ENCODE measurements at regions not wholly inside any gene's neighbourhood (a gene's known extent, or its start where the extent isn't known, plus 50 kb on each side); places are given as distances from the start of the nearest gene placed in this dataset.

DNA sequence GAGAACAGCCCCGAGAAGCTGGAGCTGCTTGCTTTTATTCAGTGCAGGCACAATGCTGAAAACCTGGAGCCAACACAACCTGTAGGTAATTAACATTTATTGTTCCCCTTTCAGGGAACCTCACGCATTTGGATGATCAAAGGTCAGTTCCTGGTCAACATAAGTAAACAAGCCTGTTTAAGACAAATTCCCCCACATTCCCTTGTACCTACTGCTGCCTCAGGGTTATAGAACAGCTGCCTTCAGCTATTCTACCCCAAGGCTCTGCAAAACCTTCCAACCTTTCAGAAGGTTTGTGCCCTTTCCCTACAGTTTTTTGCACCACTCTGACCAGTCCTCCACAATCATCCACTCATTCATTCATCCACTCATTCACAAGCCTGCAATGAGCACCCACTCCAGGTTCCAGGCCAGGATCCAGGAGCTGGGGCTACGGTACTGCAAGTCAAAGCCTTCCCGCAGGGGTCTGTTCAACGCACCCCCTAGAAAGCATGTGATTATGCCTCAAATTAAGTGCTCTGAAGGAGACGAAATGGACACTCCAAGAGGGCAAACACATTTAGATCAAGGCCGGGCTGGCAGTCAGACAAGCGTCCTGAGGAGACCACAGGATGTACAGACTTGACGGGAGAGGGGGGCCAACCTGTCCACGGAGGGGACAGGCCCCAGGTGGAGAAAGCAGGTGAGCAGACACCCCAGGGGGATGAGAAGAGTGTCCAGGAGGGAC lies 683.9 kb downstream of the MATN1 start:
- H3K27me3 ChIP-seq, result no peaks in the 10 kb centered on the region
- H3K4me1 ChIP-seq (ENCODE audit: control insufficient read depth in 1 of 2, insufficient read depth in 1 of 2, low read depth in 1 of 2, low read length in 1 of 2), result no peaks in the 10 kb centered on the region
- H3K27ac ChIP-seq, result no peak overlapping the region
- TF ChIP-seq, protein P1, sequence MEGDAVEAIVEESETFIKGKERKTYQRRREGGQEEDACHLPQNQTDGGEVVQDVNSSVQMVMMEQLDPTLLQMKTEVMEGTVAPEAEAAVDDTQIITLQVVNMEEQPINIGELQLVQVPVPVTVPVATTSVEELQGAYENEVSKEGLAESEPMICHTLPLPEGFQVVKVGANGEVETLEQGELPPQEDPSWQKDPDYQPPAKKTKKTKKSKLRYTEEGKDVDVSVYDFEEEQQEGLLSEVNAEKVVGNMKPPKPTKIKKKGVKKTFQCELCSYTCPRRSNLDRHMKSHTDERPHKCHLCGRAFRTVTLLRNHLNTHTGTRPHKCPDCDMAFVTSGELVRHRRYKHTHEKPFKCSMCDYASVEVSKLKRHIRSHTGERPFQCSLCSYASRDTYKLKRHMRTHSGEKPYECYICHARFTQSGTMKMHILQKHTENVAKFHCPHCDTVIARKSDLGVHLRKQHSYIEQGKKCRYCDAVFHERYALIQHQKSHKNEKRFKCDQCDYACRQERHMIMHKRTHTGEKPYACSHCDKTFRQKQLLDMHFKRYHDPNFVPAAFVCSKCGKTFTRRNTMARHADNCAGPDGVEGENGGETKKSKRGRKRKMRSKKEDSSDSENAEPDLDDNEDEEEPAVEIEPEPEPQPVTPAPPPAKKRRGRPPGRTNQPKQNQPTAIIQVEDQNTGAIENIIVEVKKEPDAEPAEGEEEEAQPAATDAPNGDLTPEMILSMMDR (IDR thresholded peaks at IDR 0.05), result no peak
- H3K36me3 ChIP-seq, result no peaks in the 10 kb centered on the region
- H3K9me3 ChIP-seq, result no peaks in the 10 kb centered on the region
- no peak overlapping the region for H3K4me3 ChIP-seq (ENCODE audit: low read depth in 1 of 2, low read length in 1 of 2)

DNA sequence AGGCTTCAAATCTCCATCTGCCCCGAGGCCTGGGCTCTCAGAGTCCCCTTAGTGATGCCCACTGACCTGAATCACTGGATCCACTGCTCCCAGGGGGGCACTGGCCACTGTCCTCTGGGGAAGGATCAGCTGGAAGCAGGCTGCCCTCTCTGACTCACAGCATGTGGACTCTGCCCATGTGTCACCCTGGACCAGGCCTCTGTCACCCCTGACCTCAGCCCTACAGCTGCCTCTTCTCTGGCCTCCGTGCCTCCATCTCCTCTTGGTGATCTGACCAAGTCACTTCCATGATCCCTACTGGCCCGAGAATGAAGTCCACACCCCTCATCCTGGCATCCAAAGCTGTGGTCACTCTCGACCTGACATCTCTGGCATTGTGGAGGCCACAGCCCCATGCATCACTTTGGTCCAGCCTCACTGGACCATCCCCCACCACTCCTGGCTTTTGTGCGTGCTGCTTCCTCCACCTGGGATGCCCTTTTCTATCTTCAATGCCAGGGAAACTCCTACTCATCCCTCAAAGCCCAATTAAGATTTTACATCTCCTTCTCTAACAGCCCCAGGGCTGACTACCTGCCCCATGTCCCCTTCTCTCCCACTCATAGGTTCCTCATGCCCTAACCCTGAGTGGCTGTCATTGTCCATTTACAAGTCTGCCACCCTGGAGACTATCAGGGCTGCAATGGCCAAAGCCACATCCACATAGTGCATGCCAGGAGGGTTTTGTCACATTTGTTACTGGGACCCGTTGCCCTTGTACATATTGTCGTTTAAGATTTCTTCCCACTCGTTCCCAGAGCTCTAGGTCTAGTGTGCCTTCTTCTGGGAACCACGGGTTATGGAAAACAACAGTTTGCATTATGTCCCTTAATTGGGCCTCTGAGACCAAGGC lies 685.0 kb downstream of the MATN1 start:
- no peak overlapping the region for H3K27ac ChIP-seq
- TF ChIP-seq, protein P1 (IDR thresholded peaks at IDR 0.05), result no peak
- H3K9me3 ChIP-seq, result no peaks in the 10 kb centered on the region
- H3K4me3 ChIP-seq (ENCODE audit: low read depth in 1 of 2, low read length in 1 of 2), result no peak overlapping the region
- no peaks in the 10 kb centered on the region for H3K36me3 ChIP-seq
- H3K4me1 ChIP-seq (ENCODE audit: control insufficient read depth in 1 of 2, insufficient read depth in 1 of 2, low read depth in 1 of 2, low read length in 1 of 2), result no peaks in the 10 kb centered on the region
- no peaks in the 10 kb centered on the region for H3K27me3 ChIP-seq

- no peaks in the 10 kb centered on the region for H3K27me3 ChIP-seq
- H3K9me3 ChIP-seq, result no peaks in the 10 kb centered on the region
- H3K27ac ChIP-seq, result no peak overlapping the region
- H3K4me3 ChIP-seq (ENCODE audit: low read depth in 1 of 2, low read length in 1 of 2), result no peak overlapping the region
- no peaks in the 10 kb centered on the region for H3K36me3 ChIP-seq
- TF ChIP-seq, protein P1 (IDR thresholded peaks at IDR 0.05), result no peak
- no peaks in the 10 kb centered on the region for H3K4me1 ChIP-seq (ENCODE audit: control insufficient read depth in 1 of 2, insufficient read depth in 1 of 2, low read depth in 1 of 2, low read length in 1 of 2)
Observed at GRCh38 chr1:30037251-30038118, 685.9 kb downstream of the MATN1 start.

- TF ChIP-seq, protein P1 (IDR thresholded peaks at IDR 0.05), result no peak
- H3K9me3 ChIP-seq, result no peaks in the 10 kb centered on the region
- no peak overlapping the region for H3K4me3 ChIP-seq (ENCODE audit: low read depth in 1 of 2, low read length in 1 of 2)
- no peaks in the 10 kb centered on the region for H3K36me3 ChIP-seq
- H3K4me1 ChIP-seq (ENCODE audit: control insufficient read depth in 1 of 2, insufficient read depth in 1 of 2, low read depth in 1 of 2, low read length in 1 of 2), result no peaks in the 10 kb centered on the region
- H3K27ac ChIP-seq, result no peak overlapping the region
- H3K27me3 ChIP-seq, result no peaks in the 10 kb centered on the region
Observed at GRCh38 chr1:30036666-30037065, 686.7 kb downstream of the MATN1 start.

DNA sequence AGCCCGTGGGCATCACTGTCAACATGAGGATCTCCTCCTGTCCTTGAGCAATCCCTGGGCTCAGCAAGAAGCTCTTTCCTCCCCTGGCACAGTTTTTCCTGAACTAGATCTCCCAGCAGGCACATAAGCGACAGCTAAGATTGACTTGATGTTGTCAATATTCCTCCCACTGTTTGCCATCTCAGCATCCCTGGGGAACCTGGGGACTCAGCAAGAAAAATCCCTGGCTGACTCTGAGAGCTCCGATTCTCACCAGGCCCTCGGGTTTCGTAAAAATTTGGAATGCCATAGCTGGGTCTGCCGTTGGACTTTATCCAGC lies 687.2 kb downstream of the MATN1 start:
- Histone ChIP-seq H3K27ac (no peak overlapping the region), H3K9me3 (no peaks in the 10 kb centered on the region), H3K4me3 (ENCODE audit: low read depth in 1 of 2, low read length in 1 of 2) (no peak overlapping the region), H3K4me1 (ENCODE audit: control insufficient read depth in 1 of 2, insufficient read depth in 1 of 2, low read depth in 1 of 2, low read length in 1 of 2) (no peaks in the 10 kb centered on the region), H3K27me3 (no peaks in the 10 kb centered on the region), H3K36me3 (no peaks in the 10 kb centered on the region)
- TF ChIP-seq, protein P1 (IDR thresholded peaks at IDR 0.05), result no peak
